ENCODE measurements at regions not wholly inside any gene's neighbourhood (a gene's known extent, or its start where the extent isn't known, plus 50 kb on each side); places are given as distances from the start of the nearest gene placed in this dataset.

GRCh38 chr3:66577426-66578203 lies 76.8 kb upstream of the LRIG1 start:
- DNase-seq: no peak
- Mint-ChIP-seq H3K27me3 (ENCODE audit: low read depth, poor library complexity) (peaks cover under 1% of the 10 kb centered on the region), H3K36me3 (ENCODE audit: low read depth) (peaks cover 13% of the 10 kb centered on the region), H3K27ac (no peak overlapping the region), H3K4me1 (peaks cover 21% of the 10 kb centered on the region), H3K4me3 (no peak overlapping the region), H3K9me3 (peaks cover 23% of the 10 kb centered on the region)
- no peak for TF ChIP-seq CTCF (IDR thresholded peaks at IDR 0.05)

- Mint-ChIP-seq H3K9me3 (peaks cover 19% of the 10 kb centered on the region), H3K4me1 (peaks cover 38% of the 10 kb centered on the region), H3K4me3 (no peak overlapping the region), H3K27ac (no peak overlapping the region), H3K27me3 (ENCODE audit: low read depth, poor library complexity) (peaks cover 5% of the 10 kb centered on the region), H3K36me3 (ENCODE audit: low read depth) (peaks cover 13% of the 10 kb centered on the region)
- no peak for DNase-seq
- no peak for TF ChIP-seq CTCF (IDR thresholded peaks at IDR 0.05)
These were observed 80.4 kb upstream of the LRIG1 start for GRCh38 chr3:66581256-66581655.

GRCh38 chr3:66582721-66583423 lies 82.0 kb upstream of the LRIG1 start:
- H3K4me3 Mint-ChIP-seq: no peak overlapping the region
- H3K9me3 Mint-ChIP-seq: peaks cover 19% of the 10 kb centered on the region
- H3K27ac Mint-ChIP-seq: peak overlapping the region; percentile 10
- peaks cover 13% of the 10 kb centered on the region for H3K36me3 Mint-ChIP-seq (ENCODE audit: low read depth)
- H3K4me1 Mint-ChIP-seq: peaks cover 29% of the 10 kb centered on the region
- TF ChIP-seq CTCF (IDR thresholded peaks at IDR 0.05): no peak
- DNase-seq: no peak
- peaks cover 5% of the 10 kb centered on the region for H3K27me3 Mint-ChIP-seq (ENCODE audit: low read depth, poor library complexity)

- no peak for DNase-seq
- Mint-ChIP-seq H3K9me3 (peaks cover 14% of the 10 kb centered on the region), H3K4me3 (no peak overlapping the region), H3K27me3 (ENCODE audit: low read depth, poor library complexity) (peaks cover 5% of the 10 kb centered on the region), H3K4me1 (peaks cover 27% of the 10 kb centered on the region), H3K27ac (peak overlapping the region; percentile 10), H3K36me3 (ENCODE audit: low read depth) (peaks cover 9% of the 10 kb centered on the region)
- TF ChIP-seq CTCF (IDR thresholded peaks at IDR 0.05): no peak
These were observed 82.7 kb upstream of the LRIG1 start for GRCh38 chr3:66583424-66584040.

GRCh38 chr3:66585520-66586095 lies 84.8 kb upstream of the LRIG1 start:
- no peak for TF ChIP-seq CTCF (IDR thresholded peaks at IDR 0.05)
- H3K36me3 Mint-ChIP-seq (ENCODE audit: low read depth): no peaks in the 10 kb centered on the region
- H3K27ac Mint-ChIP-seq: no peak overlapping the region

More at GRCh38 chr3:66585520-66586095, 84.8 kb upstream of the LRIG1 start:
- Mint-ChIP-seq H3K9me3 (no peaks in the 10 kb centered on the region), H3K4me3 (no peak overlapping the region), H3K27me3 (ENCODE audit: low read depth, poor library complexity) (peaks cover 5% of the 10 kb centered on the region), H3K4me1 (peaks cover 27% of the 10 kb centered on the region)
- no peak for DNase-seq
